ENCODE measurements at regions not wholly inside any gene's neighbourhood (a gene's known extent, or its start where the extent isn't known, plus 50 kb on each side); places are given as distances from the start of the nearest gene placed in this dataset.

GRCh38 chr18:1668279-1668678 lies 763.6 kb downstream of the ADCYAP1 start:
- TF ChIP-seq PATZ1 (CRISPR knock-in tag; IDR thresholded peaks at IDR 0.05; ENCODE audit: borderline replicate concordance) (no peak), RARB (CRISPR knock-in tag; IDR thresholded peaks at IDR 0.05) (no peak), ZNF70 (CRISPR knock-in tag; IDR thresholded peaks at IDR 0.05) (no peak)

Measured in SK-N-SH treated with all-trans-retinoic acid at 6 μM for 48 hours (cell line).